SK-N-SH treated with all-trans-retinoic acid at 6 μM for 48 hours (cell line): ENCODE measurements at regions not wholly inside any gene's neighbourhood (a gene's known extent, or its start where the extent isn't known, plus 50 kb on each side); places are given as distances from the start of the nearest gene placed in this dataset.

Source experiments
- ATAC-seq: fragments of 200-7000 bp; cut with Tn5 transposase; 3 replicates; pipeline ENCODE4 v1.9.1; 2020; ENCODE audit warnings: mild to moderate bottlenecking, moderate library complexity
- ARNTL ChIP-seq: fragments of 450-650 bp; formaldehyde crosslinking; IDR thresholded peaks from 2 replicates; pipeline ENCODE4 v1.5.0; 2020; ENCODE audit warnings: low read depth, mild to moderate bottlenecking, moderate library complexity, borderline replicate concordance
- BACH2 ChIP-seq: fragments of 250-450 bp; sonication (Bioruptor Pico); IDR thresholded peaks from 2 replicates; pipeline ENCODE4 v1.9.0; 2021; ENCODE audit warnings: mild to moderate bottlenecking, borderline replicate concordance
- CSDC2 ChIP-seq: fragments of 250-450 bp; sonication (Bioruptor Pico); IDR thresholded peaks from 2 replicates; pipeline ENCODE4 v1.5.0; 2020; ENCODE audit warnings: mild to moderate bottlenecking, moderate library complexity
- ESRRG ChIP-seq: fragments of 250-450 bp; sonication (Bioruptor Pico); IDR thresholded peaks from 2 replicates; pipeline ENCODE4 v1.6.1; 2021; ENCODE audit warnings: mild to moderate bottlenecking
- GLIS3 ChIP-seq: fragments of 250-450 bp; sonication (Bioruptor Pico); IDR thresholded peaks from 2 replicates; pipeline ENCODE4 v1.5.0; 2020; ENCODE audit warnings: mild to moderate bottlenecking, moderate library complexity
- ISL1 ChIP-seq: fragments of 250-450 bp; sonication (Bioruptor Pico); IDR thresholded peaks from 2 replicates; pipeline ENCODE4 v2.1.2; 2022; ENCODE audit warnings: mild to moderate bottlenecking, moderate library complexity
- OSR1 ChIP-seq: fragments of 250-450 bp; sonication (Bioruptor Pico); IDR thresholded peaks from 2 replicates; pipeline ENCODE4 v1.8.0; 2022; ENCODE audit warnings: moderate library complexity, mild to moderate bottlenecking, inconsistent platforms
- PPARA ChIP-seq: fragments of 250-450 bp; sonication (Bioruptor Pico); IDR thresholded peaks from 2 replicates; pipeline ENCODE4 v1.5.0; 2020; ENCODE audit warnings: mild to moderate bottlenecking, borderline replicate concordance
- RARB ChIP-seq: fragments of 250-450 bp; sonication (Bioruptor Pico); IDR thresholded peaks from 2 replicates; pipeline ENCODE4 v1.8.0; 2021; ENCODE audit warnings: mild to moderate bottlenecking, moderate library complexity
- SNAI2 ChIP-seq: fragments of 250-450 bp; sonication (Bioruptor Pico); IDR thresholded peaks from 2 replicates; pipeline ENCODE4 v1.5.0; 2020; ENCODE audit warnings: mild to moderate bottlenecking, moderate library complexity
- TCF4 ChIP-seq: fragments of 250-450 bp; sonication (Bioruptor Pico); IDR thresholded peaks from 2 replicates; pipeline ENCODE4 v1.8.0; 2021; ENCODE audit warnings: mild to moderate bottlenecking, moderate library complexity, borderline replicate concordance
- TOX ChIP-seq: fragments of 250-450 bp; sonication (Bioruptor Pico); IDR thresholded peaks from 2 replicates; pipeline ENCODE4 v1.8.0; 2021; ENCODE audit warnings: mild to moderate bottlenecking, moderate library complexity, borderline replicate concordance
- ZC3H10 ChIP-seq: fragments of 250-450 bp; sonication (Bioruptor Pico); IDR thresholded peaks from 2 replicates; pipeline ENCODE4 v1.5.1; 2021; ENCODE audit warnings: mild to moderate bottlenecking, moderate library complexity
- ZFP3 ChIP-seq: fragments of 250-450 bp; sonication (Bioruptor Pico); IDR thresholded peaks from 2 replicates; pipeline ENCODE4 v1.5.0; 2020; ENCODE audit warnings: mild to moderate bottlenecking, moderate library complexity
- ZNF565 ChIP-seq: fragments of 450-650 bp; formaldehyde crosslinking; conservative IDR thresholded peaks from 2 replicates; pipeline ENCODE4 v1.5.0; 2020; ENCODE audit warnings: low read depth, mild to moderate bottlenecking, moderate library complexity
- ZNF70 ChIP-seq: fragments of 450-650 bp; formaldehyde crosslinking; IDR thresholded peaks from 2 replicates; pipeline ENCODE4 v1.5.0; 2020; ENCODE audit warnings: mild to moderate bottlenecking, moderate library complexity
- ZNF8 ChIP-seq: fragments of 450-650 bp; formaldehyde crosslinking; IDR thresholded peaks from 2 replicates; pipeline ENCODE4 v1.5.0; 2020; ENCODE audit warnings: mild to moderate bottlenecking, moderate library complexity
- TF ChIP-seq, protein P1 (sequence below): fragments of 250-450 bp; sonication (Bioruptor Pico); IDR thresholded peaks from 2 replicates; pipeline ENCODE4 v1.8.0; 2021; ENCODE audit warnings: low read depth, mild to moderate bottlenecking, moderate library complexity, borderline replicate concordance
- TF ChIP-seq, protein P2 (sequence below): fragments of 250-450 bp; sonication (Bioruptor Pico); IDR thresholded peaks from 2 replicates; pipeline ENCODE4 v1.8.0; 2020; ENCODE audit warnings: mild to moderate bottlenecking, moderate library complexity, borderline replicate concordance
- TF ChIP-seq, protein P3 (sequence below): fragments of 250-450 bp; sonication (Bioruptor Pico); IDR thresholded peaks from 2 replicates; pipeline ENCODE4 v1.5.1; 2020; ENCODE audit warnings: low read depth, mild to moderate bottlenecking, moderate library complexity
- TF ChIP-seq, protein P4 (sequence below): fragments of 250-450 bp; sonication (Bioruptor Pico); IDR thresholded peaks from 2 replicates; pipeline ENCODE4 v1.5.1; 2021; ENCODE audit warnings: mild to moderate bottlenecking, moderate library complexity

DNA sequence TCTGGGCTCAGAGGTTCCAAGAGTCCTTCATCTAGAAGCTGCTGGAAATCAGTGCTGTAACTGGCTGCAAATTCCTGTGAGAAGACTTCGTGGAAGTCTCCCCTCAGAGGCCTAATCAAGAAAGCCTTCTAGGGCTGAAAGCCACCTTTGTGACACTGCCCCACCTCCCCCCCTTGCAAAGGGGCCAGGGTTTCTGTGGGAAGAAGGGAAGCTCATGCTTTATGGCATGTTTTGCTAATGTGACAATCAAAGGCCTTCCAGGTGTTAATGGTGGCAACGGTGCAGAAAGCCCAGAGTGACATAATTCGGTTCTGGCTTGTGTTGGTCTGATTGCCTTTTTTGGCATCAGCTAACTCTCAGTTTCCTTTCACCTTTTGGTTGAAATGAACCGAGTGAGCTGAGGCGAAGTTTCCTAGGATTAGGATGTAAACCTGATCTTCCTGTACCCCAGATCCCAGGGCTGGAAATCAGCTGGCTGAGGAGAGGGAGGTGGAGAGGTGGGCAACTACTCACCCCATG is 126.9 kb upstream of the TRIB2 start (continued):
- TF ChIP-seq ZNF565 (CRISPR knock-in tag) (no peak), OSR1 (CRISPR knock-in tag) (no peak), ZFP3 (CRISPR knock-in tag) (no peak), BACH2 (no peak), TCF4 (CRISPR knock-in tag) (no peak), ARNTL (CRISPR knock-in tag) (no peak), ZC3H10 (CRISPR knock-in tag) (no peak), ESRRG (no peak), ZNF70 (CRISPR knock-in tag) (no peak), TOX (CRISPR knock-in tag) (no peak), CSDC2 (no peak), ISL1 (CRISPR knock-in tag) (no peak)
- TF ChIP-seq, all 23 proteins: peak for 0

DNA sequence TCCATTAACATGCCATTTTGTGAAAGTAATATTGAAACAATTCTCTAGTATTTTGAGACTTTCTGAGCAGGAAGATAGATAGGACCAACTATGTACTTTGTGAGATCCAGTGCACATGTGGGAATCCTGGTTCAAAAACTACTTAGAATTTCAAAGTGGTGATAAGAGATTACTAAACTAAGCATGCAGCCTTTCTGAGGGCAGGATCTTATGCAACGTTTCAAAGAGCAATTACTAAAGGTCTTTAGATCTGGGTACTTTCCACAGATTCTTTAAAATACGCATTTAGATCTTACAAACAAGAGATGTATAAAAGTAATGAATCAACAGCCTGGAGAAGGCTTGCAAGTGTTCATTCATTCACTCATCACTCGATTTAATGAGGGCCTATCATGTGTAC is 124.4 kb upstream of the TRIB2 start:
- no peak for ATAC-seq
- TF ChIP-seq ZNF8 (CRISPR knock-in tag) (no peak), CSDC2 (no peak), ARNTL (CRISPR knock-in tag) (no peak), BACH2 (no peak), ZC3H10 (CRISPR knock-in tag) (no peak), OSR1 (CRISPR knock-in tag) (no peak), TCF4 (CRISPR knock-in tag) (no peak), RARB (CRISPR knock-in tag) (no peak), TOX (CRISPR knock-in tag) (no peak), GLIS3 (CRISPR knock-in tag) (no peak), ESRRG (no peak), ISL1 (CRISPR knock-in tag) (no peak), ZFP3 (CRISPR knock-in tag) (no peak), SNAI2 (CRISPR knock-in tag) (no peak), PPARA (no peak)
- TF ChIP-seq, protein P1, sequence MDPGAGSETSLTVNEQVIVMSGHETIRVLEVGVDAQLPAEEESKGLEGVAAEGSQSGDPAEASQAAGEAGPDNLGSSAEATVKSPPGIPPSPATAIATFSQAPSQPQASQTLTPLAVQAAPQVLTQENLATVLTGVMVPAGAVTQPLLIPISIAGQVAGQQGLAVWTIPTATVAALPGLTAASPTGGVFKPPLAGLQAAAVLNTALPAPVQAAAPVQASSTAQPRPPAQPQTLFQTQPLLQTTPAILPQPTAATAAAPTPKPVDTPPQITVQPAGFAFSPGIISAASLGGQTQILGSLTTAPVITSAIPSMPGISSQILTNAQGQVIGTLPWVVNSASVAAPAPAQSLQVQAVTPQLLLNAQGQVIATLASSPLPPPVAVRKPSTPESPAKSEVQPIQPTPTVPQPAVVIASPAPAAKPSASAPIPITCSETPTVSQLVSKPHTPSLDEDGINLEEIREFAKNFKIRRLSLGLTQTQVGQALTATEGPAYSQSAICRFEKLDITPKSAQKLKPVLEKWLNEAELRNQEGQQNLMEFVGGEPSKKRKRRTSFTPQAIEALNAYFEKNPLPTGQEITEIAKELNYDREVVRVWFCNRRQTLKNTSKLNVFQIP (CRISPR knock-in tag) = no peak
- TF ChIP-seq, protein P2, sequence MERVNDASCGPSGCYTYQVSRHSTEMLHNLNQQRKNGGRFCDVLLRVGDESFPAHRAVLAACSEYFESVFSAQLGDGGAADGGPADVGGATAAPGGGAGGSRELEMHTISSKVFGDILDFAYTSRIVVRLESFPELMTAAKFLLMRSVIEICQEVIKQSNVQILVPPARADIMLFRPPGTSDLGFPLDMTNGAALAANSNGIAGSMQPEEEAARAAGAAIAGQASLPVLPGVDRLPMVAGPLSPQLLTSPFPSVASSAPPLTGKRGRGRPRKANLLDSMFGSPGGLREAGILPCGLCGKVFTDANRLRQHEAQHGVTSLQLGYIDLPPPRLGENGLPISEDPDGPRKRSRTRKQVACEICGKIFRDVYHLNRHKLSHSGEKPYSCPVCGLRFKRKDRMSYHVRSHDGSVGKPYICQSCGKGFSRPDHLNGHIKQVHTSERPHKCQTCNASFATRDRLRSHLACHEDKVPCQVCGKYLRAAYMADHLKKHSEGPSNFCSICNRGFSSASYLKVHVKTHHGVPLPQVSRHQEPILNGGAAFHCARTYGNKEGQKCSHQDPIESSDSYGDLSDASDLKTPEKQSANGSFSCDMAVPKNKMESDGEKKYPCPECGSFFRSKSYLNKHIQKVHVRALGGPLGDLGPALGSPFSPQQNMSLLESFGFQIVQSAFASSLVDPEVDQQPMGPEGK = no peak
- TF ChIP-seq, protein P3, sequence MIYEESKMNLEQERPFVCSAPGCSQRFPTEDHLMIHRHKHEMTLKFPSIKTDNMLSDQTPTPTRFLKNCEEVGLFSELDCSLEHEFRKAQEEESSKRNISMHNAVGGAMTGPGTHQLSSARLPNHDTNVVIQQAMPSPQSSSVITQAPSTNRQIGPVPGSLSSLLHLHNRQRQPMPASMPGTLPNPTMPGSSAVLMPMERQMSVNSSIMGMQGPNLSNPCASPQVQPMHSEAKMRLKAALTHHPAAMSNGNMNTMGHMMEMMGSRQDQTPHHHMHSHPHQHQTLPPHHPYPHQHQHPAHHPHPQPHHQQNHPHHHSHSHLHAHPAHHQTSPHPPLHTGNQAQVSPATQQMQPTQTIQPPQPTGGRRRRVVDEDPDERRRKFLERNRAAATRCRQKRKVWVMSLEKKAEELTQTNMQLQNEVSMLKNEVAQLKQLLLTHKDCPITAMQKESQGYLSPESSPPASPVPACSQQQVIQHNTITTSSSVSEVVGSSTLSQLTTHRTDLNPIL = no peak
- TF ChIP-seq, protein P4, sequence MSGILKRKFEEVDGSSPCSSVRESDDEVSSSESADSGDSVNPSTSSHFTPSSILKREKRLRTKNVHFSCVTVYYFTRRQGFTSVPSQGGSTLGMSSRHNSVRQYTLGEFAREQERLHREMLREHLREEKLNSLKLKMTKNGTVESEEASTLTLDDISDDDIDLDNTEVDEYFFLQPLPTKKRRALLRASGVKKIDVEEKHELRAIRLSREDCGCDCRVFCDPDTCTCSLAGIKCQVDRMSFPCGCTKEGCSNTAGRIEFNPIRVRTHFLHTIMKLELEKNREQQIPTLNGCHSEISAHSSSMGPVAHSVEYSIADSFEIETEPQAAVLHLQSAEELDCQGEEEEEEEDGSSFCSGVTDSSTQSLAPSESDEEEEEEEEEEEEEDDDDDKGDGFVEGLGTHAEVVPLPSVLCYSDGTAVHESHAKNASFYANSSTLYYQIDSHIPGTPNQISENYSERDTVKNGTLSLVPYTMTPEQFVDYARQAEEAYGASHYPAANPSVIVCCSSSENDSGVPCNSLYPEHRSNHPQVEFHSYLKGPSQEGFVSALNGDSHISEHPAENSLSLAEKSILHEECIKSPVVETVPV (CRISPR knock-in tag) = no peak

DNA sequence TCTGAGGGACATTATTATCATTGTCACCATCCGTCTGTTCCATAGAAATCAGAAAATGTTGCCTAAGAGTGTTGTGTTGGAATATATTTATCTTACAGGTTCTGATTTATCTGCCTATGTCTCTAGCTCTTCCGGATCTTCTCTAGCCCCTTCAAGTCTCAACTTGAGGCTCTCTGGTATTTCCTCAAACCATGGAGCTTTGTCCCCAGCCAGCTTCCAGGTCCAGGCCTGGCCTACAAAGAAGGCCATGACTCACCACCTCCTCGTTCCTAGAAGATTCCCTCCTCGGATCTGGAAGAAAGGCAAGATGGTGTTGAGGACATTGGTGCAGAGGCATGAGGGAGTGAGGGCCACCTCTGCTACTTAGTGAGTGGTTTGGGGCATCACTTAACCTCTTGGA is 122.1 kb upstream of the TRIB2 start:
- TF ChIP-seq ESRRG = no peak
- TF ChIP-seq, protein P2 = no peak
- no peak for TF ChIP-seq ZNF565 (CRISPR knock-in tag)
- no peak for TF ChIP-seq GLIS3 (CRISPR knock-in tag)
- TF ChIP-seq, protein P4 (CRISPR knock-in tag) = no peak
- TF ChIP-seq PPARA = no peak
- TF ChIP-seq ZNF8 (CRISPR knock-in tag) = no peak
- TF ChIP-seq ZC3H10 (CRISPR knock-in tag) = no peak
- no peak for TF ChIP-seq ISL1 (CRISPR knock-in tag)
- ATAC-seq = no peak
